A673 (cell line): ENCODE measurements at regions not wholly inside any gene's neighbourhood (a gene's known extent, or its start where the extent isn't known, plus 50 kb on each side); places are given as distances from the start of the nearest gene placed in this dataset.

Experiments
- BruUV-seq: library from RNA; stranded (reverse); fragments of 400-500 nt; replicated peaks from 2 replicates; lab custom pipeline; 2021; lab: Mats Ljungman, UMichigan
- CTCF ChIA-PET: fragments of 300-600 bp; sonication (Branson Sonifier 250); formaldehyde crosslinking; loops from one replicate; lab custom pipeline; 2022; ENCODE audit warnings: antibody characterized with exemption; lab: Charles Lee
- POLR2A ChIA-PET: fragments of 300-600 bp; sonication (Branson Sonifier 250); formaldehyde crosslinking; loops from one replicate; lab custom pipeline; 2022; ENCODE audit warnings: antibody characterized with exemption; ENCODE audit not compliant: low non-redundant PET; lab: Charles Lee
- DNase-seq: peaks from one replicate; pipeline ENCODE4 v3.0.0-alpha.2; 2015; ENCODE audit warnings: low spot score
- H3K27ac ChIP-seq: fragments of 200-600 bp; sonication (generic); 2 replicates; pipeline ENCODE4 v1.5.1; 2016; ENCODE audit warnings: mixed run types, low read depth, mild to moderate bottlenecking, mixed read lengths, antibody characterized with exemption, low read length; ENCODE audit not compliant: poor library complexity, severe bottlenecking
- H3K27me3 ChIP-seq: fragments of 200-600 bp; sonication (generic); replicated peaks from 2 replicates; pipeline ENCODE4 v1.6.1; 2017; ENCODE audit warnings: mixed run types, low read depth, mild to moderate bottlenecking, mixed read lengths, antibody characterized with exemption, low read length; ENCODE audit not compliant: insufficient read depth, poor library complexity
- H3K36me3 ChIP-seq: fragments of 200-600 bp; sonication (generic); 2 replicates; pipeline ENCODE4 v1.6.1; 2016; ENCODE audit warnings: mixed run types, mild to moderate bottlenecking, mixed read lengths, antibody characterized with exemption, low read length; ENCODE audit not compliant: insufficient read depth, poor library complexity, severe bottlenecking
- H3K4me1 ChIP-seq: fragments of 200-600 bp; sonication (generic); 2 replicates; pipeline ENCODE4 v1.6.1; 2017; ENCODE audit warnings: mixed run types, mild to moderate bottlenecking, mixed read lengths, antibody characterized with exemption, low read length; ENCODE audit not compliant: insufficient read depth, poor library complexity, severe bottlenecking
- H3K4me3 ChIP-seq: fragments of 200-600 bp; sonication (generic); 2 replicates; pipeline ENCODE4 v1.5.1; 2016; ENCODE audit warnings: low read depth, mixed run types, mild to moderate bottlenecking, mixed read lengths, low read length; ENCODE audit not compliant: poor library complexity, severe bottlenecking
- H3K9me3 ChIP-seq: fragments of 200-600 bp; sonication (generic); 2 replicates; pipeline ENCODE4 v1.6.1; 2016; ENCODE audit warnings: mixed run types, low read depth, mild to moderate bottlenecking, mixed read lengths, antibody characterized with exemption, low read length; ENCODE audit not compliant: poor library complexity, severe bottlenecking
- CTCF ChIP-seq: fragments of 300-800, 200-600 bp; sonication (generic); conservative IDR thresholded peaks from 2 replicates; pipeline ENCODE4 v1.5.1; 2017; ENCODE audit warnings: low read depth, mild to moderate bottlenecking, antibody characterized with exemption, low read length, moderate library complexity, mixed read lengths
- EZH2 ChIP-seq: fragments of 200-600 bp; sonication (generic); IDR thresholded peaks from 2 replicates; pipeline ENCODE4 v1.6.1; 2017; ENCODE audit warnings: borderline replicate concordance, low read depth, mild to moderate bottlenecking, mixed read lengths, antibody characterized with exemption, low read length; ENCODE audit not compliant: poor library complexity, severe bottlenecking
- intact Hi-C: fragments of 100-400 bp; cut with micrococcal nuclease; formaldehyde crosslinking; loops from one replicate; pipeline ENCODE4 v1.10.0; 2022; ENCODE audit not compliant: unreplicated experiment

- H3K27me3 ChIP-seq, result no peaks in the 10 kb centered on the region
- no peak for TF ChIP-seq EZH2
- CTCF ChIA-PET, result no interaction called here
- DNase-seq, result no peak
- intact Hi-C loops, result no loop called here
- no peaks in the 10 kb centered on the region for H3K9me3 ChIP-seq
- POLR2A ChIA-PET, result no interaction called here
- BruUV-seq, result no TSS peak
- peaks cover 8% of the 10 kb centered on the region for H3K4me1 ChIP-seq
- H3K36me3 ChIP-seq, result no peaks in the 10 kb centered on the region
- no peak overlapping the region for H3K27ac ChIP-seq
- H3K4me3 ChIP-seq, result no peak overlapping the region
Observed at GRCh38 chr1:232699814-232700213, 69.9 kb upstream of the SIPA1L2 start.

GRCh38 chr1:232702911-232703310 is 73.0 kb upstream of the SIPA1L2 start:
- no peak for DNase-seq
- Histone ChIP-seq H3K36me3 (no peaks in the 10 kb centered on the region), H3K27ac (no peak overlapping the region), H3K4me3 (no peak overlapping the region), H3K4me1 (peaks cover 13% of the 10 kb centered on the region), H3K27me3 (no peaks in the 10 kb centered on the region), H3K9me3 (no peaks in the 10 kb centered on the region)
- BruUV-seq, result no TSS peak
- ChIA-PET POLR2A (no interaction called here), CTCF (no interaction called here)
- TF ChIP-seq CTCF, result no peak
- intact Hi-C loops, result no loop called here

- H3K9me3 ChIP-seq, result no peaks in the 10 kb centered on the region
- H3K4me3 ChIP-seq, result no peak overlapping the region
- no peaks in the 10 kb centered on the region for H3K27me3 ChIP-seq
- no peaks in the 10 kb centered on the region for H3K36me3 ChIP-seq
- intact Hi-C loops, result no loop called here
- POLR2A ChIA-PET, result no interaction called here
- H3K27ac ChIP-seq, result no peak overlapping the region
- BruUV-seq, result no TSS peak
- peak; percentile 7 for DNase-seq
- TF ChIP-seq EZH2 (no peak), CTCF (no peak)
- H3K4me1 ChIP-seq, result peaks cover 13% of the 10 kb centered on the region
- CTCF ChIA-PET, result no interaction called here
Observed at GRCh38 chr1:232704256-232704655, 74.3 kb upstream of the SIPA1L2 start.
